ENCODE measurements at regions not wholly inside any gene's neighbourhood (a gene's known extent, or its start where the extent isn't known, plus 50 kb on each side); places are given as distances from the start of the nearest gene placed in this dataset.

DNA sequence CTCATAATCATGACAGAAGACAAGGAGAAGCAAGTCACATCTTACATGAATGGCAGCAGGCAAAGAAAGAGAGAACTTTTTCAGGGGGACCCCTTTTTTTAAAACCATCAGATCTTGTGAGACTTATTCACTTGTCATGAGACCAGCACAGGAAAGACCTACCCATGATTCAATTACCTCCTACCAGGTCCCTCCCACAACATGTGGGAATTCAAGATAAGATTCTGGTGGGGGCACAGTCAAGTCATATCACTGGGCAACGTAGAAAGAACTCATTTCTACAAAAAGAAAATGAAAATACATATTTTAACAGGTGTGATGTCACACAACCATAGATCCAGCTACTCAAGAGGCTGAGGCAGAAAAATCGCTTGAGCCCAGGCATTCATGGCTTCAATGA, 304.1 kb downstream of the IPMK start:
- no peak for TF ChIP-seq POLR2AphosphoS5 (IDR thresholded peaks at IDR 0.05)
- no peak for TF ChIP-seq POLR2A (IDR thresholded peaks at IDR 0.05)
- TF ChIP-seq, protein P1, sequence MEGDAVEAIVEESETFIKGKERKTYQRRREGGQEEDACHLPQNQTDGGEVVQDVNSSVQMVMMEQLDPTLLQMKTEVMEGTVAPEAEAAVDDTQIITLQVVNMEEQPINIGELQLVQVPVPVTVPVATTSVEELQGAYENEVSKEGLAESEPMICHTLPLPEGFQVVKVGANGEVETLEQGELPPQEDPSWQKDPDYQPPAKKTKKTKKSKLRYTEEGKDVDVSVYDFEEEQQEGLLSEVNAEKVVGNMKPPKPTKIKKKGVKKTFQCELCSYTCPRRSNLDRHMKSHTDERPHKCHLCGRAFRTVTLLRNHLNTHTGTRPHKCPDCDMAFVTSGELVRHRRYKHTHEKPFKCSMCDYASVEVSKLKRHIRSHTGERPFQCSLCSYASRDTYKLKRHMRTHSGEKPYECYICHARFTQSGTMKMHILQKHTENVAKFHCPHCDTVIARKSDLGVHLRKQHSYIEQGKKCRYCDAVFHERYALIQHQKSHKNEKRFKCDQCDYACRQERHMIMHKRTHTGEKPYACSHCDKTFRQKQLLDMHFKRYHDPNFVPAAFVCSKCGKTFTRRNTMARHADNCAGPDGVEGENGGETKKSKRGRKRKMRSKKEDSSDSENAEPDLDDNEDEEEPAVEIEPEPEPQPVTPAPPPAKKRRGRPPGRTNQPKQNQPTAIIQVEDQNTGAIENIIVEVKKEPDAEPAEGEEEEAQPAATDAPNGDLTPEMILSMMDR (IDR thresholded peaks at IDR 0.05): no peak

Data from stomach (tissue), 4 donors.